ENCODE measurements at regions not wholly inside any gene's neighbourhood (a gene's known extent, or its start where the extent isn't known, plus 50 kb on each side); places are given as distances from the start of the nearest gene placed in this dataset.

DNA sequence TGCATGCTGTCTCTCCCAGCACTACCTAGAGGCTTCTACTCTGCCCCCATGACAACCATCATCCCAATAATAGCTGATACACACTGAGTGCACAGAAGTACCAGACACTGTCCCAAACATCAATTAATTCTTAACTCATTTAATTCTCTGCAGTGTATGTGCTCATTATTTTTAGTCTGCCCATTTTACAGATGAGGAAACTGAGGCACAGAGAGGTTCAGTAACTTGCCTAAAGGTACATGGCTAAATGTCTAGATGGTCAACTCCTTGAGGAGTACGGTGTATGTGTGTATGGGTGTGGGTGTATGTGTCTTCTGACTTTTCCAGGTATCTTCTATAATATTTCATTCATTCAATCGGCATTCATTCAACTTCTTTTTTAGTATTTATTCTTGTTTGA is 407.9 kb downstream of the SOX9 start:
- TF ChIP-seq CTCF (conservative IDR thresholded peaks at IDR 0.05; ENCODE audit: low read depth, low read length) (no peak), EZH2phosphoT487 (IDR thresholded peaks at IDR 0.05; ENCODE audit: borderline replicate concordance, low read length) (no peak), EZH2 (IDR thresholded peaks at IDR 0.05; ENCODE audit: low read length, unreplicated experiment) (no peak)
- no peaks in the 10 kb centered on the region for H3K27me3 ChIP-seq (ENCODE audit: low read length)
- H3K27ac ChIP-seq (ENCODE audit: low read length), result no peak overlapping the region
- H4K20me1 ChIP-seq (ENCODE audit: low read length), result 0 out of 2 replicates have a peak, but pooled peaks cover 20% of the 10 kb centered on the region
- ChIA-PET POLR2A (ENCODE audit: unreplicated experiment) (no interaction called here), CTCF (no interaction called here)
- H3K4me2 ChIP-seq (ENCODE audit: low read length), result no peak overlapping the region
- intact Hi-C loops (cut with micrococcal nuclease), result no loop called here
- no peaks in the 10 kb centered on the region for H3K36me3 ChIP-seq (ENCODE audit: low read depth, low read length)
- DNase-seq (no peak), ATAC-seq (no peak)
- no peak overlapping the region for H2AFZ ChIP-seq (ENCODE audit: low read length)
- BruUV-seq (replicated peaks), result no TSS peak
- H3F3A ChIP-seq (ENCODE audit: low read length, unreplicated experiment), result no peaks in the 10 kb centered on the region
- H3K9me3 ChIP-seq (ENCODE audit: low read length), result no peaks in the 10 kb centered on the region
- H3K9me2 ChIP-seq (replicated peaks; ENCODE audit: low read length), result no peaks in the 10 kb centered on the region
- no peak overlapping the region for H3K4me3 ChIP-seq (ENCODE audit: low read length)
- H3K4me1 ChIP-seq (ENCODE audit: insufficient read depth, low read length), result no peaks in the 10 kb centered on the region
- peaks cover 92% of the 10 kb centered on the region for H3K79me2 ChIP-seq (ENCODE audit: low read length)
- H3K9ac ChIP-seq (ENCODE audit: low read length), result no peak overlapping the region

- ChIA-PET CTCF (interaction anchor here (0.6 kb wide), 1 partner anchor 570 kb away, joined by 4 read pairs; no protein-coding TSS in a partner anchor), POLR2A (ENCODE audit: unreplicated experiment) (interaction anchor here (0.7 kb wide), 1 partner anchor 1420 kb away, joined by 5 read pairs; no protein-coding TSS in a partner anchor)
- H4K20me1 ChIP-seq (ENCODE audit: low read length), result 0 out of 2 replicates have a peak, but pooled peaks cover 20% of the 10 kb centered on the region
Measured at GRCh38 chr17:72529386-72529785, 408.6 kb downstream of the SOX9 start.

More at GRCh38 chr17:72529386-72529785, 408.6 kb downstream of the SOX9 start:
- no peak overlapping the region for H3K4me3 ChIP-seq (ENCODE audit: low read length)
- peaks cover 95% of the 10 kb centered on the region for H3K79me2 ChIP-seq (ENCODE audit: low read length)
- H3K4me2 ChIP-seq (ENCODE audit: low read length), result no peak overlapping the region
- TF ChIP-seq EZH2phosphoT487 (IDR thresholded peaks at IDR 0.05; ENCODE audit: borderline replicate concordance, low read length) (no peak), CTCF (conservative IDR thresholded peaks at IDR 0.05; ENCODE audit: low read depth, low read length) (peak; percentile 33; the same call in 1 of the 2 replicates)
- H3K9ac ChIP-seq (ENCODE audit: low read length), result no peak overlapping the region
- DNase-seq (no peak), ATAC-seq (peak; percentile 42)
- H3F3A ChIP-seq (ENCODE audit: low read length, unreplicated experiment), result no peaks in the 10 kb centered on the region
- H3K27ac ChIP-seq (ENCODE audit: low read length), result no peak overlapping the region
- H3K27me3 ChIP-seq (ENCODE audit: low read length), result no peaks in the 10 kb centered on the region
- no peaks in the 10 kb centered on the region for H3K9me2 ChIP-seq (replicated peaks; ENCODE audit: low read length)
- BruUV-seq (replicated peaks), result no TSS peak
- H3K36me3 ChIP-seq (ENCODE audit: low read depth, low read length), result no peaks in the 10 kb centered on the region
- no peaks in the 10 kb centered on the region for H3K9me3 ChIP-seq (ENCODE audit: low read length)
- H3K4me1 ChIP-seq (ENCODE audit: insufficient read depth, low read length), result no peaks in the 10 kb centered on the region
- H2AFZ ChIP-seq (ENCODE audit: low read length), result no peak overlapping the region
- intact Hi-C loops (cut with micrococcal nuclease), result no loop called here

Data from PC-3 (cell line).